OCI-LY7 (cell line): ENCODE measurements at regions not wholly inside any gene's neighbourhood (a gene's known extent, or its start where the extent isn't known, plus 50 kb on each side); places are given as distances from the start of the nearest gene placed in this dataset.
"Not testable (repeated sequence)": the region's sequence is repeated elsewhere in the genome, so short reads cannot be mapped to it uniquely, and the experiment has no call there.

ENCODE experiments used
- BruUV-seq: library from RNA; stranded (reverse); fragments of 400-500 nt; replicated peaks from 2 replicates; lab custom pipeline; 2021; lab: Mats Ljungman, UMichigan
- CTCF ChIA-PET: fragments of 300-600 bp; sonication (Branson Sonifier 250); formaldehyde crosslinking; loops from one replicate; lab custom pipeline; 2022; ENCODE audit warnings: antibody characterized with exemption; ENCODE audit not compliant: unreplicated experiment; lab: Charles Lee
- POLR2A ChIA-PET: fragments of 300-600 bp; sonication (Branson Sonifier 250); formaldehyde crosslinking; loops from one replicate; lab custom pipeline; 2022; ENCODE audit warnings: antibody characterized with exemption; lab: Charles Lee
- DNase-seq: peaks from one replicate; pipeline ENCODE4 v3.0.0-alpha.2; 2015; ENCODE audit warnings: low spot score
- H2AFZ ChIP-seq: fragments of 200-600 bp; sonication (generic), shearing (Covaris generic); 2 replicates; pipeline ENCODE4 v1.6.1; 2014; ENCODE audit warnings: mild to moderate bottlenecking, antibody characterized with exemption, low read length, moderate library complexity
- H3K27ac ChIP-seq: fragments of 200-600 bp; sonication (generic); 2 replicates; pipeline ENCODE4 v1.5.1; 2014; ENCODE audit warnings: mixed run types, low read depth, mild to moderate bottlenecking, moderate library complexity, low read length, inconsistent platforms; ENCODE audit not compliant: poor library complexity, severe bottlenecking
- H3K36me3 ChIP-seq: fragments of 200-600 bp; sonication (generic); 2 replicates; pipeline ENCODE4 v1.6.1; 2014; ENCODE audit warnings: mild to moderate bottlenecking, antibody characterized with exemption, low read length, moderate library complexity, mixed read lengths; ENCODE audit not compliant: insufficient read depth
- H3K4me1 ChIP-seq: fragments of 200-600 bp; sonication (generic); 2 replicates; pipeline ENCODE4 v1.5.1; 2014; ENCODE audit warnings: mild to moderate bottlenecking, low read length; ENCODE audit not compliant: insufficient read depth, poor library complexity, severe bottlenecking
- H3K4me2 ChIP-seq: fragments of 200-600 bp; sonication (generic); 2 replicates; pipeline ENCODE4 v1.6.1; 2014; ENCODE audit warnings: mild to moderate bottlenecking, low read length
- H3K4me3 ChIP-seq: fragments of 200-600 bp; sonication (generic); 2 replicates; pipeline ENCODE4 v1.5.1; 2014; ENCODE audit warnings: mild to moderate bottlenecking, low read depth, low read length; ENCODE audit not compliant: poor library complexity, severe bottlenecking
- H3K79me2 ChIP-seq: fragments of 200-600 bp; sonication (generic); 2 replicates; pipeline ENCODE4 v1.6.1; 2016; ENCODE audit warnings: low read depth, mild to moderate bottlenecking, low read length, moderate library complexity, mixed read lengths; ENCODE audit not compliant: insufficient read depth
- H3K9me2 ChIP-seq: fragments of 200-600 bp; sonication (generic); 2 replicates; pipeline ENCODE4 v1.6.1; 2016; ENCODE audit warnings: mild to moderate bottlenecking, low read length, mixed read lengths; ENCODE audit not compliant: insufficient read depth
- H3K9me3 ChIP-seq: fragments of 200-600 bp; sonication (generic); 2 replicates; pipeline ENCODE4 v1.6.1; 2014; ENCODE audit warnings: mild to moderate bottlenecking, mixed run types, low read length, mixed read lengths
- H4K20me1 ChIP-seq: fragments of 200-600 bp; sonication (generic); 2 replicates; pipeline ENCODE4 v1.6.1; 2014; ENCODE audit warnings: mild to moderate bottlenecking, antibody characterized with exemption, low read length, moderate library complexity, mixed read lengths; ENCODE audit not compliant: insufficient read depth
- EZH2phosphoT487 ChIP-seq: fragments of 200-600 bp; sonication (generic); IDR thresholded peaks from 2 replicates; pipeline ENCODE4 v1.6.1; 2018; ENCODE audit warnings: low read depth, borderline replicate concordance, mild to moderate bottlenecking, mixed run types, antibody characterized with exemption, low read length, moderate library complexity, mixed read lengths
- intact Hi-C: fragments of 100-400 bp; cut with micrococcal nuclease; formaldehyde crosslinking; loops from one replicate; pipeline ENCODE4 v1.10.0; 2022; ENCODE audit not compliant: unreplicated experiment
- TF ChIP-seq, protein P1 (sequence below): fragments of 200-600 bp; sonication (generic); conservative IDR thresholded peaks from 2 replicates; pipeline ENCODE4 v1.5.1; 2014; ENCODE audit warnings: mild to moderate bottlenecking, antibody characterized with exemption, low read length, moderate library complexity, mixed read lengths

DNA sequence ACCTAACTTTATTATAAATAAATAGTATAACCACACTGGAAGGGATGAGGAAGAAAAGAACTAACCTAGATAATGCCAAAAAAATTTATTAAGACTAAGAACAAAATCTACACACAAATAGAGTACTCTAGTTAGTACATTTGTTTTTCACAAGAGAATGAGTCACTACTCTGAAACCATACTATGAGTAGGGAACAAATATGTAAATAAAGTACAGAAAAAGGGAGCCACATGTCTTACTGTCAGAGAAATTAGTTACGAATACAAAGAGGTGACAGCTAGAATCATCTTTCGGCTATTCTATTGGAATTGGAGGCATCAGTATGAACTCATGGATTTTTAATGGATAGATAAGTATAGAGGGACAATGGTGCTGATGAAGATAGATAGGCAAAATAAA, 150.5 kb downstream of the COPS8 start:
- Histone ChIP-seq H3K27ac (no peak overlapping the region), H3K4me1 (no peaks in the 10 kb centered on the region), H3K9me3 (no peaks in the 10 kb centered on the region), H3K4me2 (no peak overlapping the region), H3K9me2 (no peaks in the 10 kb centered on the region), H4K20me1 (no peaks in the 10 kb centered on the region), H3K4me3 (no peak overlapping the region), H3K36me3 (no peaks in the 10 kb centered on the region), H3K79me2 (no peaks in the 10 kb centered on the region), H2AFZ (no peak overlapping the region)
- intact Hi-C loops, result no loop called here
- ChIA-PET CTCF (no interaction called here), POLR2A (no interaction called here)
- no peak for DNase-seq
- no TSS peak for BruUV-seq
- TF ChIP-seq EZH2phosphoT487, result no peak
- TF ChIP-seq, protein P1, sequence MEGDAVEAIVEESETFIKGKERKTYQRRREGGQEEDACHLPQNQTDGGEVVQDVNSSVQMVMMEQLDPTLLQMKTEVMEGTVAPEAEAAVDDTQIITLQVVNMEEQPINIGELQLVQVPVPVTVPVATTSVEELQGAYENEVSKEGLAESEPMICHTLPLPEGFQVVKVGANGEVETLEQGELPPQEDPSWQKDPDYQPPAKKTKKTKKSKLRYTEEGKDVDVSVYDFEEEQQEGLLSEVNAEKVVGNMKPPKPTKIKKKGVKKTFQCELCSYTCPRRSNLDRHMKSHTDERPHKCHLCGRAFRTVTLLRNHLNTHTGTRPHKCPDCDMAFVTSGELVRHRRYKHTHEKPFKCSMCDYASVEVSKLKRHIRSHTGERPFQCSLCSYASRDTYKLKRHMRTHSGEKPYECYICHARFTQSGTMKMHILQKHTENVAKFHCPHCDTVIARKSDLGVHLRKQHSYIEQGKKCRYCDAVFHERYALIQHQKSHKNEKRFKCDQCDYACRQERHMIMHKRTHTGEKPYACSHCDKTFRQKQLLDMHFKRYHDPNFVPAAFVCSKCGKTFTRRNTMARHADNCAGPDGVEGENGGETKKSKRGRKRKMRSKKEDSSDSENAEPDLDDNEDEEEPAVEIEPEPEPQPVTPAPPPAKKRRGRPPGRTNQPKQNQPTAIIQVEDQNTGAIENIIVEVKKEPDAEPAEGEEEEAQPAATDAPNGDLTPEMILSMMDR, result no peak

DNA sequence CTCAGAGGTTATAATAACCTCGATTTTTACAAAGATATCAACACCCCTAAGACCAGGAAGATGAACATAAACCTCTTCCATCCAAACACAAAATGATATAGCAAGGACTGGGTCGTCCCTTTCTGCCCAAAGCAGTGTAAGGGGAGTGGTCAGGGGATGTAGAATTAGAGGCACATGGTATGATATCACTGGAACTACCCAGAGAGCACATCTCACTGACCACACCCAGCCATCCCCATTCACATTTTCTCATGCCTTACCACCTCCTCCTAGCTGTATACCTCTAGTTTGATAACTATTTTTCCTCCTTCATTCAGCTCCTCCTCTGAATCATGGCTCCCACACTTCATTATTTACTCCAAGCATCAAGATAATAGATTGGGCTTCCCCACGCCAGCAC, 152.6 kb downstream of the COPS8 start:
- POLR2A ChIA-PET, result no interaction called here
- Histone ChIP-seq H3K9me2 (no peaks in the 10 kb centered on the region), H3K9me3 (no peaks in the 10 kb centered on the region), H3K36me3 (no peaks in the 10 kb centered on the region), H3K27ac (no peak overlapping the region), H4K20me1 (no peaks in the 10 kb centered on the region), H3K4me2 (no peak overlapping the region), H3K4me3 (no peak overlapping the region), H2AFZ (no peak overlapping the region), H3K4me1 (no peaks in the 10 kb centered on the region), H3K79me2 (no peaks in the 10 kb centered on the region)
- BruUV-seq, result no TSS peak
- no peak for TF ChIP-seq EZH2phosphoT487
- TF ChIP-seq, protein P1, result no peak
- CTCF ChIA-PET, result no interaction called here
- DNase-seq, result no peak
- intact Hi-C loops, result no loop called here

DNA sequence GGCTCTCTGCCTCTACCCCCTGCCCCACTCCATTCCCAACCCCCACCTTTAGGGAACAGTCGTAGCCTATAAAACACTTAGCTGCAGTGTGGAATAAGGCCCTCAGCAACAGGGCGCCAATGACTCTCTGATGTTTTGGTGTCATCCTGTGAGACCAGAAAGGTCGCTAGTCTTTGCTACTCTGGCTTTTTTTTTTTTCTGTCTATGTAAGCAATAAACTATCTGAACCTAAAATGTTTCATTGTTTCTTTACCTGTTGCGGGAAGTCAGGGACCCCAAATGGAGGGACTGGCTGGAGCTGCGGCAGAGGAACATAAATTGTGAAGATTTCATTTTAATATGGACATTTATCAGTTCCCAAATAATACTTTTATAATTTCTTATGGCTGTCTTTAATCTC, 154.6 kb downstream of the COPS8 start:
- BruUV-seq, result no TSS peak

DNA sequence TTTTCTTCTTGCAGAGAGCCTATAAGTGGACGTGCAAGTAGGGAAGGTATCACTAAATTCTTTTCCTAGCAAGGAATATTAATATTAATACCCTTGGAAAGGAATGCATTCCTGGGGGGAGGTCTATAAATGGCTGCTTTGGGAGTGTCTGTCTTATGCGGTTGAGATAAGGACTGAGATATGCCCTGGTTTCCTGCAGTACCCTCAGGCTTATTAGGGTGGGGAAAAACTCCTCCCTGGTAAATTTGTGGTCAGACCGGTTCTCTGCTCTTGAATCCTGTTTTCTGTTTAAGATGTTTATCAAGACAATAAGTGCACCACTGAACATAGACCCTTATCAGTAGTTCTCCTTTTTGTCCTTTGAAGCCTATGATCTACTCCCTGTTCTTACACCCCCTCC, 155.2 kb downstream of the COPS8 start:
- H3K4me1 ChIP-seq, H3K36me3 ChIP-seq, H2AFZ ChIP-seq, intact Hi-C loops, H3K4me2 ChIP-seq, H3K27ac ChIP-seq, CTCF ChIA-PET, H3K79me2 ChIP-seq, H4K20me1 ChIP-seq, BruUV-seq, H3K9me3 ChIP-seq, H3K9me2 ChIP-seq, POLR2A ChIA-PET, H3K4me3 ChIP-seq: not testable (repeated sequence)
- DNase-seq, result peak; percentile 16

More for the DNA sequence above, 154.6 kb downstream of the COPS8 start:
- H2AFZ ChIP-seq, result no peak overlapping the region
- H3K36me3 ChIP-seq, result no peaks in the 10 kb centered on the region
- no peak for DNase-seq
- no peak overlapping the region for H3K4me3 ChIP-seq
- no peaks in the 10 kb centered on the region for H3K9me2 ChIP-seq
- no peaks in the 10 kb centered on the region for H3K4me1 ChIP-seq
- no peak overlapping the region for H3K4me2 ChIP-seq
- CTCF ChIA-PET, result no interaction called here
- H4K20me1 ChIP-seq, result no peaks in the 10 kb centered on the region
- H3K79me2 ChIP-seq, result no peaks in the 10 kb centered on the region
- no peak overlapping the region for H3K27ac ChIP-seq
- no peaks in the 10 kb centered on the region for H3K9me3 ChIP-seq
- intact Hi-C loops, result no loop called here
- POLR2A ChIA-PET, result interaction anchor here (1.1 kb wide), 1 partner anchor 19 kb away, joined by 3 read pairs; no protein-coding TSS in a partner anchor
- TF ChIP-seq EZH2phosphoT487, result no peak
- TF ChIP-seq, protein P1, result no peak
